ENCODE measurements at regions not wholly inside any gene's neighbourhood (a gene's known extent, or its start where the extent isn't known, plus 50 kb on each side); places are given as distances from the start of the nearest gene placed in this dataset.

GRCh38 chr3:95097493-95097892, 1034.6 kb downstream of the NSUN3 start:
- H3F3A ChIP-seq (ENCODE audit: low read length, unreplicated experiment): no peaks in the 10 kb centered on the region
- H3K36me3 ChIP-seq (ENCODE audit: low read depth, low read length): no peaks in the 10 kb centered on the region
- H3K9ac ChIP-seq (ENCODE audit: low read length): no peak overlapping the region
- no peaks in the 10 kb centered on the region for H4K20me1 ChIP-seq (ENCODE audit: low read length)
- no peaks in the 10 kb centered on the region for H3K27me3 ChIP-seq (ENCODE audit: low read length)
- CTCF ChIA-PET: no interaction called here
- H2AFZ ChIP-seq (ENCODE audit: low read length): no peak overlapping the region
- no peak overlapping the region for H3K4me2 ChIP-seq (ENCODE audit: low read length)
- intact Hi-C loops (cut with micrococcal nuclease): no loop called here
- no peaks in the 10 kb centered on the region for H3K4me1 ChIP-seq (ENCODE audit: insufficient read depth, low read length)
- BruUV-seq (replicated peaks): no TSS peak
- no peak for TF ChIP-seq EZH2 (IDR thresholded peaks at IDR 0.05; ENCODE audit: low read length, unreplicated experiment)
- TF ChIP-seq, protein P1, sequence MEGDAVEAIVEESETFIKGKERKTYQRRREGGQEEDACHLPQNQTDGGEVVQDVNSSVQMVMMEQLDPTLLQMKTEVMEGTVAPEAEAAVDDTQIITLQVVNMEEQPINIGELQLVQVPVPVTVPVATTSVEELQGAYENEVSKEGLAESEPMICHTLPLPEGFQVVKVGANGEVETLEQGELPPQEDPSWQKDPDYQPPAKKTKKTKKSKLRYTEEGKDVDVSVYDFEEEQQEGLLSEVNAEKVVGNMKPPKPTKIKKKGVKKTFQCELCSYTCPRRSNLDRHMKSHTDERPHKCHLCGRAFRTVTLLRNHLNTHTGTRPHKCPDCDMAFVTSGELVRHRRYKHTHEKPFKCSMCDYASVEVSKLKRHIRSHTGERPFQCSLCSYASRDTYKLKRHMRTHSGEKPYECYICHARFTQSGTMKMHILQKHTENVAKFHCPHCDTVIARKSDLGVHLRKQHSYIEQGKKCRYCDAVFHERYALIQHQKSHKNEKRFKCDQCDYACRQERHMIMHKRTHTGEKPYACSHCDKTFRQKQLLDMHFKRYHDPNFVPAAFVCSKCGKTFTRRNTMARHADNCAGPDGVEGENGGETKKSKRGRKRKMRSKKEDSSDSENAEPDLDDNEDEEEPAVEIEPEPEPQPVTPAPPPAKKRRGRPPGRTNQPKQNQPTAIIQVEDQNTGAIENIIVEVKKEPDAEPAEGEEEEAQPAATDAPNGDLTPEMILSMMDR (conservative IDR thresholded peaks at IDR 0.05; ENCODE audit: low read depth, low read length): no peak
- no peaks in the 10 kb centered on the region for H3K9me3 ChIP-seq (ENCODE audit: low read length)
- H3K79me2 ChIP-seq (ENCODE audit: low read length): no peaks in the 10 kb centered on the region
- H3K4me3 ChIP-seq (ENCODE audit: low read length): no peak overlapping the region
- no peaks in the 10 kb centered on the region for H3K9me2 ChIP-seq (replicated peaks; ENCODE audit: low read length)
- ATAC-seq (no peak), DNase-seq (peak; percentile 4)
- POLR2A ChIA-PET (ENCODE audit: unreplicated experiment): no interaction called here
- no peak overlapping the region for H3K27ac ChIP-seq (ENCODE audit: low read length)

DNA sequence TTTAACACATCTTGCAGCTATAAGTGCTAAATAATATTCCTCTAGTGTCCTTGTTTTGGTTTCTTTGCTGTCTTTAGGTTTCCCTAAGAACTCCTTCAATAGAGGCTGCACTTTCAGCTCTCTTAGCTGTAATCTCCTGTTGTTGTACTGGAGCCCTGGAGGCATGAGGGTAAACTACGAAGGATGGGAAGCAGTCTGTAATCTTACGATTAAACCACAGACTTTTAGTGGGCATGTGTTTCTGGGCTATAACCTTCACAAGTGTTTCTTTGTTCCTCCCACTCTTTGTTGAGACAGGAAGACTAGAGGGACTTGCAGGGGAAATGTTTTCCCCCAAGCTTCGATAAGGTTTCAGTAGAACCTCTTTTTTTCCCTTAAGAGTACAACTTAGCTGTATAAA, 1058.1 kb downstream of the NSUN3 start:
- no peak overlapping the region for H3K9ac ChIP-seq (ENCODE audit: low read length)
- no peak overlapping the region for H2AFZ ChIP-seq (ENCODE audit: low read length)
- no peaks in the 10 kb centered on the region for H3K36me3 ChIP-seq (ENCODE audit: low read depth, low read length)
- DNase-seq (no peak), ATAC-seq (no peak)
- no peaks in the 10 kb centered on the region for H3F3A ChIP-seq (ENCODE audit: low read length, unreplicated experiment)
- no peaks in the 10 kb centered on the region for H3K9me3 ChIP-seq (ENCODE audit: low read length)
- no peak overlapping the region for H3K27ac ChIP-seq (ENCODE audit: low read length)
- H4K20me1 ChIP-seq (ENCODE audit: low read length): no peaks in the 10 kb centered on the region
- no peaks in the 10 kb centered on the region for H3K4me1 ChIP-seq (ENCODE audit: insufficient read depth, low read length)
- TF ChIP-seq EZH2phosphoT487 (IDR thresholded peaks at IDR 0.05; ENCODE audit: borderline replicate concordance, low read length): no peak
- TF ChIP-seq, protein P1 (conservative IDR thresholded peaks at IDR 0.05; ENCODE audit: low read depth, low read length): no peak
- TF ChIP-seq EZH2 (IDR thresholded peaks at IDR 0.05; ENCODE audit: low read length, unreplicated experiment): no peak
- H3K9me2 ChIP-seq (replicated peaks; ENCODE audit: low read length): no peaks in the 10 kb centered on the region
- ChIA-PET CTCF (no interaction called here), POLR2A (ENCODE audit: unreplicated experiment) (no interaction called here)
- H3K4me3 ChIP-seq (ENCODE audit: low read length): no peak overlapping the region
- no TSS peak for BruUV-seq (replicated peaks)
- no peak overlapping the region for H3K4me2 ChIP-seq (ENCODE audit: low read length)
- H3K79me2 ChIP-seq (ENCODE audit: low read length): no peaks in the 10 kb centered on the region
- intact Hi-C loops (cut with micrococcal nuclease): no loop called here
- H3K27me3 ChIP-seq (ENCODE audit: low read length): no peaks in the 10 kb centered on the region

DNA sequence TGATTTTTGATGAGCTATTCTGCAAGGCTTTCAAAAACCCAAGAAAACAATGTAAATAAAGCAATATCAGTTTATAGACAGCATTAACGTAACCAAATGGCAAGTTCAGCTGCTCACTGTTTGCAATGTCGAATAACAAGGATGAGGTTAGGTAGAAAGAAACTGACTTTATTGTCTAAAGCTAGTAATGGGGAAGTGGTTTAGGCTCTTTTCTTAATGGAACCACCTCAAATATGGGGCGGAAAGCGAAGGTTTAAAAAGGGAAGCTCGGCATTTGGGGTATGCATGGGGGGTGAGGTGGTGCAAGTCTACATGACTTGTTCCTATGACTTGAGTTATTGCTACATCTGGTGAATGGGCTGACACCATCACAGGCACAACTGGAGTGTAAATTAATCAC, 1060.2 kb downstream of the NSUN3 start:
- no peaks in the 10 kb centered on the region for H3K27me3 ChIP-seq (ENCODE audit: low read length)
- no peaks in the 10 kb centered on the region for H3K79me2 ChIP-seq (ENCODE audit: low read length)
- DNase-seq: no peak
- ChIA-PET POLR2A (ENCODE audit: unreplicated experiment) (no interaction called here), CTCF (no interaction called here)
- no peak for ATAC-seq
- BruUV-seq (replicated peaks): no TSS peak
- no peaks in the 10 kb centered on the region for H3K36me3 ChIP-seq (ENCODE audit: low read depth, low read length)
- H3K4me3 ChIP-seq (ENCODE audit: low read length): no peak overlapping the region
- no peaks in the 10 kb centered on the region for H3K4me1 ChIP-seq (ENCODE audit: insufficient read depth, low read length)
- intact Hi-C loops (cut with micrococcal nuclease): no loop called here
- H3K27ac ChIP-seq (ENCODE audit: low read length): no peak overlapping the region
- H3K4me2 ChIP-seq (ENCODE audit: low read length): no peak overlapping the region
- no peaks in the 10 kb centered on the region for H4K20me1 ChIP-seq (ENCODE audit: low read length)
- no peak overlapping the region for H2AFZ ChIP-seq (ENCODE audit: low read length)
- H3F3A ChIP-seq (ENCODE audit: low read length, unreplicated experiment): no peaks in the 10 kb centered on the region
- TF ChIP-seq EZH2phosphoT487 (IDR thresholded peaks at IDR 0.05; ENCODE audit: borderline replicate concordance, low read length) (no peak), EZH2 (IDR thresholded peaks at IDR 0.05; ENCODE audit: low read length, unreplicated experiment) (no peak)
- TF ChIP-seq, protein P1 (conservative IDR thresholded peaks at IDR 0.05; ENCODE audit: low read depth, low read length): no peak
- no peak overlapping the region for H3K9ac ChIP-seq (ENCODE audit: low read length)
- no peaks in the 10 kb centered on the region for H3K9me3 ChIP-seq (ENCODE audit: low read length)
- no peaks in the 10 kb centered on the region for H3K9me2 ChIP-seq (replicated peaks; ENCODE audit: low read length)

Data from PC-3 (cell line).